HL-60 (cell line): ENCODE measurements at regions not wholly inside any gene's neighbourhood (a gene's known extent, or its start where the extent isn't known, plus 50 kb on each side); places are given as distances from the start of the nearest gene placed in this dataset.

Experiments used
- DNase-seq, 2 experiments: peaks; one replicate each; pipeline ENCODE4 v3.0.0-alpha.2; 2010 to 2020; ENCODE audit warnings: low read depth in 1 of 2, low spot score in 1 of 2
- H3K27ac ChIP-seq: fragments of 250-450 bp; sonication (Bioruptor Pico); replicated peaks from 2 replicates; pipeline ENCODE4 v1.5.1; 2020; ENCODE audit warnings: mild to moderate bottlenecking, moderate library complexity
- H3K27me3 ChIP-seq: fragments of 250-450 bp; sonication (Bioruptor Pico); 2 replicates; pipeline ENCODE4 v1.5.1; 2021; ENCODE audit warnings: mild to moderate bottlenecking, moderate library complexity; ENCODE audit not compliant: insufficient read depth, poor library complexity, severe bottlenecking
- H3K4me3 ChIP-seq: replicated peaks from 2 replicates; pipeline ENCODE4 v1.5.1; 2011; ENCODE audit warnings: mild to moderate bottlenecking, control low read depth, low read length; ENCODE audit not compliant: insufficient read depth
- CTCF ChIP-seq: IDR thresholded peaks from one replicate; pipeline ENCODE4 v1.5.1; 2011; ENCODE audit warnings: low read length, control low read depth, inconsistent platforms; ENCODE audit not compliant: insufficient read depth
- GABPA ChIP-seq: IDR thresholded peaks from 2 replicates; pipeline ENCODE4 v1.6.1; 2012; ENCODE audit warnings: low read depth
- POLR2AphosphoS5 ChIP-seq: IDR thresholded peaks from 2 replicates; pipeline ENCODE4 v1.6.1; 2012; ENCODE audit warnings: low read depth
- REST ChIP-seq: IDR thresholded peaks from 2 replicates; pipeline ENCODE4 v1.6.1; 2012; ENCODE audit warnings: low read depth; ENCODE audit not compliant: insufficient replicate concordance
- SPI1 ChIP-seq: IDR thresholded peaks from 2 replicates; pipeline ENCODE4 v1.6.1; 2012; ENCODE audit warnings: low read depth, mild to moderate bottlenecking, borderline replicate concordance

- H3K27me3 ChIP-seq: no peaks in the 10 kb centered on the region
- H3K4me3 ChIP-seq: no peak overlapping the region
- TF ChIP-seq SPI1 (no peak), GABPA (no peak), POLR2AphosphoS5 (no peak), CTCF (no peak), REST (no peak)
- DNase-seq: no peak
- no peak overlapping the region for H3K27ac ChIP-seq
Measured at GRCh38 chr3:178445139-178445538, 91.1 kb upstream of the KCNMB2 start.

GRCh38 chr3:178446059-178446458, 90.2 kb upstream of the KCNMB2 start:
- Histone ChIP-seq H3K27me3 (no peaks in the 10 kb centered on the region), H3K27ac (no peak overlapping the region), H3K4me3 (no peak overlapping the region)
- no peak for DNase-seq
- TF ChIP-seq GABPA: no peak
- TF ChIP-seq POLR2AphosphoS5: no peak
- no peak for TF ChIP-seq SPI1
- TF ChIP-seq REST: no peak

- Histone ChIP-seq H3K27me3 (no peaks in the 10 kb centered on the region), H3K27ac (no peak overlapping the region), H3K4me3 (no peak overlapping the region)
- DNase-seq: no peak
- TF ChIP-seq REST: no peak
Measured at GRCh38 chr3:178450476-178450875, 85.8 kb upstream of the KCNMB2 start.

- DNase-seq: no peak
- Histone ChIP-seq H3K27ac (no peak overlapping the region), H3K27me3 (no peaks in the 10 kb centered on the region), H3K4me3 (no peak overlapping the region)
- TF ChIP-seq POLR2AphosphoS5: no peak
- no peak for TF ChIP-seq SPI1
- TF ChIP-seq CTCF: no peak
- no peak for TF ChIP-seq REST
- no peak for TF ChIP-seq GABPA
Measured at GRCh38 chr3:178451799-178452198, 84.4 kb upstream of the KCNMB2 start.
